Karpas-422 (cell line): ENCODE measurements at regions not wholly inside any gene's neighbourhood (a gene's known extent, or its start where the extent isn't known, plus 50 kb on each side); places are given as distances from the start of the nearest gene placed in this dataset.

Experiments
- DNase-seq: peaks from one replicate; pipeline ENCODE4 v3.0.0-alpha.2; 2015
- H2AFZ ChIP-seq: fragments of 200-600 bp; sonication (generic); 2 replicates; pipeline ENCODE4 v1.6.1; 2014; ENCODE audit warnings: antibody characterized with exemption, low read length, mixed read lengths
- H3K27ac ChIP-seq: fragments of 200-600 bp; sonication (generic); 2 replicates; pipeline ENCODE4 v1.5.1; 2014; ENCODE audit warnings: mild to moderate bottlenecking, low read length, moderate library complexity
- H3K27me3 ChIP-seq: fragments of 200-600 bp; sonication (generic); 2 replicates; pipeline ENCODE4 v1.6.1; 2014; ENCODE audit warnings: low read length, mixed read lengths
- H3K36me3 ChIP-seq: fragments of 200-600 bp; sonication (generic); 2 replicates; pipeline ENCODE4 v1.6.1; 2014; ENCODE audit warnings: low read length, mixed read lengths; ENCODE audit not compliant: insufficient read depth
- H3K4me1 ChIP-seq: fragments of 200-600 bp; sonication (generic); 2 replicates; pipeline ENCODE4 v1.6.1; 2014; ENCODE audit warnings: mild to moderate bottlenecking, low read length, mixed read lengths
- H3K4me2 ChIP-seq: fragments of 200-600 bp; sonication (generic); 2 replicates; pipeline ENCODE4 v1.6.1; 2014; ENCODE audit warnings: low read length, low read depth, mild to moderate bottlenecking; ENCODE audit not compliant: poor library complexity, severe bottlenecking
- H3K4me3 ChIP-seq: fragments of 200-600 bp; sonication (generic); 2 replicates; pipeline ENCODE4 v1.5.1; 2014; ENCODE audit warnings: mild to moderate bottlenecking, antibody characterized with exemption, low read length, mixed read lengths
- H3K79me2 ChIP-seq: fragments of 200-600 bp; sonication (generic); 2 replicates; pipeline ENCODE4 v1.6.1; 2014; ENCODE audit warnings: mild to moderate bottlenecking, low read length, mixed read lengths
- H3K9ac ChIP-seq: fragments of 200-600 bp; sonication (generic); 2 replicates; pipeline ENCODE4 v1.6.0; 2014; ENCODE audit warnings: low read length
- H3K9me2 ChIP-seq: fragments of 200-600 bp; sonication (generic), shearing (Covaris generic); replicated peaks from 2 replicates; pipeline ENCODE4 v1.6.0; 2014; ENCODE audit warnings: mild to moderate bottlenecking, low read length, moderate library complexity; ENCODE audit not compliant: insufficient read depth
- H3K9me3 ChIP-seq: fragments of 300-700, 200-600 bp; sonication (generic); 2 replicates; pipeline ENCODE4 v1.6.1; 2014; ENCODE audit warnings: low read length, mixed read lengths
- H4K20me1 ChIP-seq: fragments of 200-600 bp; sonication (generic); 2 replicates; pipeline ENCODE4 v1.6.1; 2014; ENCODE audit warnings: mild to moderate bottlenecking, antibody characterized with exemption, low read length, low read depth; ENCODE audit not compliant: insufficient read depth

DNA sequence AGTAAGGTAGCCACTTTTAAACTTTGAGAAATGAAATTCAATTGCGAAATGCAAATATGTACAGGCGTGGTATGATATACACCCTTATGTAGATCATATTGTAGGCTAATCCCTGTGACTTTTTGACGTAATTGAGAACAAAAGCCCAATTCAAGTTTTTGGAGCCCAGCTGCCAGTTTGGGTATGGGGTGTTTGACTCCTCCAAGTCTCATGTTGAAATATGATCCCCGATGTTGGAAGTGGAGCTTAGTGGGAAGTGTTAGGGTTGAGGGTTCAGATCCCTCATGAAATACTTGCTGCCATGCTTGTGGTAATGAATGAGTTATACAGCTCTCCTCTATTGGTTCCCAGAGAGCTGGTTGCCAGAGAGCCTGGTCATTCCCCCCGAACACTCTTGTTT, 1666.8 kb downstream of the SUCLG1 start:
- H3K4me1 ChIP-seq = no peaks in the 10 kb centered on the region
- no peak overlapping the region for H3K4me2 ChIP-seq
- no peaks in the 10 kb centered on the region for H3K79me2 ChIP-seq
- H4K20me1 ChIP-seq = no peaks in the 10 kb centered on the region
- no peak overlapping the region for H3K27ac ChIP-seq
- peaks cover 64% of the 10 kb centered on the region for H3K9me3 ChIP-seq
- H3K27me3 ChIP-seq = no peaks in the 10 kb centered on the region
- H3K9me2 ChIP-seq = no peaks in the 10 kb centered on the region
- no peak overlapping the region for H3K4me3 ChIP-seq
- H3K36me3 ChIP-seq = no peaks in the 10 kb centered on the region
- H3K9ac ChIP-seq = no peak overlapping the region
- no peak for DNase-seq
- H2AFZ ChIP-seq = no peak overlapping the region

GRCh38 chr2:82790206-82791021, 1668.7 kb downstream of the SUCLG1 start:
- Histone ChIP-seq H3K27ac (no peak overlapping the region), H3K4me1 (no peaks in the 10 kb centered on the region), H3K9me3 (peaks cover 51% of the 10 kb centered on the region), H3K79me2 (no peaks in the 10 kb centered on the region), H3K9ac (no peak overlapping the region), H3K36me3 (no peaks in the 10 kb centered on the region), H3K4me3 (no peak overlapping the region), H3K27me3 (no peaks in the 10 kb centered on the region), H3K9me2 (no peaks in the 10 kb centered on the region), H3K4me2 (no peak overlapping the region), H2AFZ (no peak overlapping the region), H4K20me1 (no peaks in the 10 kb centered on the region)
- DNase-seq = no peak

- no peak overlapping the region for H2AFZ ChIP-seq
- no peak overlapping the region for H3K9ac ChIP-seq
- no peak overlapping the region for H3K27ac ChIP-seq
- H3K9me3 ChIP-seq = peaks cover 49% of the 10 kb centered on the region
- no peak for DNase-seq
- H4K20me1 ChIP-seq = no peaks in the 10 kb centered on the region
- no peaks in the 10 kb centered on the region for H3K9me2 ChIP-seq
- no peaks in the 10 kb centered on the region for H3K4me1 ChIP-seq
- H3K4me3 ChIP-seq = no peak overlapping the region
- H3K27me3 ChIP-seq = no peaks in the 10 kb centered on the region
- H3K4me2 ChIP-seq = no peak overlapping the region
- H3K36me3 ChIP-seq = no peaks in the 10 kb centered on the region
- no peaks in the 10 kb centered on the region for H3K79me2 ChIP-seq
Observed at GRCh38 chr2:82789851-82790205, 1669.3 kb downstream of the SUCLG1 start.

GRCh38 chr2:82781176-82781915, 1677.7 kb downstream of the SUCLG1 start:
- H3K4me3 ChIP-seq = no peak overlapping the region
- H3K9ac ChIP-seq = no peak overlapping the region
- DNase-seq = no peak
- H4K20me1 ChIP-seq = no peaks in the 10 kb centered on the region
- no peaks in the 10 kb centered on the region for H3K9me2 ChIP-seq
- H3K4me1 ChIP-seq = no peaks in the 10 kb centered on the region
- no peak overlapping the region for H3K4me2 ChIP-seq
- H3K79me2 ChIP-seq = no peaks in the 10 kb centered on the region
- peaks cover 47% of the 10 kb centered on the region for H3K9me3 ChIP-seq
- no peak overlapping the region for H2AFZ ChIP-seq
- no peaks in the 10 kb centered on the region for H3K36me3 ChIP-seq
- no peak overlapping the region for H3K27ac ChIP-seq
- H3K27me3 ChIP-seq = no peaks in the 10 kb centered on the region

- Histone ChIP-seq H2AFZ (no peak overlapping the region), H3K79me2 (no peaks in the 10 kb centered on the region), H3K4me1 (no peaks in the 10 kb centered on the region), H3K27ac (no peak overlapping the region), H3K27me3 (no peaks in the 10 kb centered on the region), H4K20me1 (no peaks in the 10 kb centered on the region), H3K36me3 (no peaks in the 10 kb centered on the region), H3K9me3 (peaks cover 53% of the 10 kb centered on the region), H3K4me2 (no peak overlapping the region), H3K4me3 (no peak overlapping the region), H3K9me2 (no peaks in the 10 kb centered on the region), H3K9ac (no peak overlapping the region)
- no peak for DNase-seq
Observed at GRCh38 chr2:82780050-82780449, 1679.0 kb downstream of the SUCLG1 start.

DNA sequence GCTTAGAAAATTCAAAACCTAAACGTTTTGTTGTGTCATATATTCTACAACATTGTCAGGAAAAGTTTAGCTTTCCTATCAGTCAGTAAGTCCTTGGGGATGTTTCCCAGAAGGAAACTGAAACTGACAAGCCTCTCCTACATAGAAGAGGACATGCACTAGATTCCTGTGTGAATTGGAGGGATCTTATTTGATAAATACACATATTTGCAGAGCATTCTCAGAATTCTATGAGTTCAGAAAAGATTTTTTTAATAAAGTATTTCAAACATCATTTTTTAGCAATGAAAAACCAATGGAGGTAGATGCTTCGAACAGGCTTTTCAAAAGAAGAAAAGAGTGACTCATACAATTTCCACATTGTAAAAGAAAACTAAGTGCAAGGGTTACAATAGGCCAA, 1706.7 kb downstream of the SUCLG1 start:
- no peak overlapping the region for H3K4me2 ChIP-seq
- no peaks in the 10 kb centered on the region for H3K27me3 ChIP-seq

GRCh38 chr2:82748653-82749052, 1710.4 kb downstream of the SUCLG1 start:
- Histone ChIP-seq H3K4me1 (no peaks in the 10 kb centered on the region), H3K79me2 (no peaks in the 10 kb centered on the region), H3K4me2 (no peak overlapping the region), H3K27ac (no peak overlapping the region), H3K36me3 (no peaks in the 10 kb centered on the region), H3K4me3 (no peak overlapping the region; the same call in 1 of the 2 replicates), H2AFZ (no peak overlapping the region), H4K20me1 (no peaks in the 10 kb centered on the region), H3K9ac (no peak overlapping the region), H3K9me3 (peaks cover 44% of the 10 kb centered on the region), H3K27me3 (no peaks in the 10 kb centered on the region), H3K9me2 (no peaks in the 10 kb centered on the region)
- no peak for DNase-seq

More for the DNA sequence above, 1706.7 kb downstream of the SUCLG1 start:
- H2AFZ ChIP-seq = no peak overlapping the region
- no peak overlapping the region for H3K27ac ChIP-seq
- H3K9ac ChIP-seq = no peak overlapping the region
- no peaks in the 10 kb centered on the region for H3K9me2 ChIP-seq
- H3K36me3 ChIP-seq = no peaks in the 10 kb centered on the region
- peaks cover 34% of the 10 kb centered on the region for H3K9me3 ChIP-seq
- no peaks in the 10 kb centered on the region for H4K20me1 ChIP-seq
- no peak for DNase-seq
- no peaks in the 10 kb centered on the region for H3K4me1 ChIP-seq
- no peak overlapping the region for H3K4me3 ChIP-seq
- no peaks in the 10 kb centered on the region for H3K79me2 ChIP-seq

- no peak overlapping the region for H3K4me3 ChIP-seq
- H3K9ac ChIP-seq = no peak overlapping the region
- H3K4me1 ChIP-seq = no peaks in the 10 kb centered on the region
- peaks cover 45% of the 10 kb centered on the region for H3K9me3 ChIP-seq
- no peak overlapping the region for H3K4me2 ChIP-seq
- H3K9me2 ChIP-seq = no peaks in the 10 kb centered on the region
- no peaks in the 10 kb centered on the region for H3K27me3 ChIP-seq
- DNase-seq = no peak
- H3K79me2 ChIP-seq = no peaks in the 10 kb centered on the region
- H4K20me1 ChIP-seq = no peaks in the 10 kb centered on the region
- no peak overlapping the region for H3K27ac ChIP-seq
- H3K36me3 ChIP-seq = no peaks in the 10 kb centered on the region
- no peak overlapping the region for H2AFZ ChIP-seq
Observed at GRCh38 chr2:82740527-82740926, 1718.6 kb downstream of the SUCLG1 start.
